HG03103 (cell line): ENCODE measurements at regions not wholly inside any gene's neighbourhood (a gene's known extent, or its start where the extent isn't known, plus 50 kb on each side); places are given as distances from the start of the nearest gene placed in this dataset.

ENCODE experiments used
- ATAC-seq: cut with Tn5 transposase; IDR thresholded peaks from one replicate; pipeline ENCODE4 v1.9.1; 2021; ENCODE audit warnings: low read depth; ENCODE audit not compliant: unreplicated experiment

DNA sequence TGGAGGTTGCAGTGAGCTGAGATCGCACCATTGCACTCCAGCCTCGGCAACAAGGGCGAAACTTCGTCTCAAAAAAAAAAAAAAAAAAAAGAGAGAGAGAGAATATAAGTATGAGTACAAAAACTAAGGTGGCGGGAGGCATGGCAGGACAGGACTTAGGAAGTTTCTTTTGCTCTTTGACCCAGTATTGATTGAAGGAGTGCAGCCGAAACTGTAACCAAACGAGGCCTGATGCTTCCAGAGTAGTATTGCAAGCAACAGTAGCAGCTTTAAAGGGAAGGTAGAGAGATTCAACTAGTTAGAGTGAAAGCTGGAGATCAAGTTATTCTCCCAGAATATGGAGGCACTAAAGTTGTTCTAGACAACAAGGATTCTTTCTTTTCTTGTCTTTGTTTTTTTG is 99.2 kb upstream of the CASZ1 start:
- ATAC-seq: no peak

DNA sequence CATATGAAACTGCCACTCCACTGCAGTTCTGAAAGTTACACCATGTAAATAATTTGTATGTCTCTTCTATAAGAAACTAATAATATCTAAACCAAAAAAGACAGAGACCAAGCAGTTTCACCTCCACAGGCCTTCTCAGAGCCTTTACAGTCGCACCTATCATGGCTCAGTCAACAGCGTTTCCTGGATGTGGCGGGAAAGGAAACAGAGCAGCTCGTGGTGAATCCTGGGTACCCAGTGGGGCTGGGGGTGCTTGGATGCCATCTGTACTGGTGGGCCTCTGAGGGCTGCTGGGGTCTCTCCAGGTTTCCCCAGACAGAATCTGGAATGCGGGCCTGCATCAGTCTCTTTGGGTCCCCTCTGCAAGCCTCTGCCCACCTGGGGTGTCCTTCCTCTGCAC is 100.2 kb upstream of the CASZ1 start:
- ATAC-seq: no peak

GRCh38 chr1:10897321-10897980 is 101.0 kb upstream of the CASZ1 start:
- ATAC-seq: no peak

GRCh38 chr1:10897981-10898728 is 101.7 kb upstream of the CASZ1 start:
- no peak for ATAC-seq

DNA sequence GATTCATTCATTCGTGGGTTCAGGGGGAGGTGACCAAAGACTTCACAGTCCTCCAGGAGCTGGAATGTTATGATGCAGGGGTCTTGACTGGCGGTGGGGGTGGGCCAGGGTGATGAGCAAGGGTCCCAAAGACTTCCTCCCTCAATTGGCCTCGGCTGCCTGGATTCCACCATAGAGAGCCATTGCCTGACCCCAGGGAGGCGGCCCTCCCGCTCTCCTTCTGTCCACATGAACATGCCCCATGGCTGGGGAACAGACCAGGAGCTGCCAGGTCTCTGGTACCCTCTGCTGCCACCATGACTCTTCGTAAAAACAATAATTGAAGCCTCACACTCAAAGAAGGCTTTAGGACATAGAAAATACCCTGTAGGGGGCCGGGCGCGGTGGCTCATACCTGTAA is 102.5 kb upstream of the CASZ1 start:
- no peak for ATAC-seq

DNA sequence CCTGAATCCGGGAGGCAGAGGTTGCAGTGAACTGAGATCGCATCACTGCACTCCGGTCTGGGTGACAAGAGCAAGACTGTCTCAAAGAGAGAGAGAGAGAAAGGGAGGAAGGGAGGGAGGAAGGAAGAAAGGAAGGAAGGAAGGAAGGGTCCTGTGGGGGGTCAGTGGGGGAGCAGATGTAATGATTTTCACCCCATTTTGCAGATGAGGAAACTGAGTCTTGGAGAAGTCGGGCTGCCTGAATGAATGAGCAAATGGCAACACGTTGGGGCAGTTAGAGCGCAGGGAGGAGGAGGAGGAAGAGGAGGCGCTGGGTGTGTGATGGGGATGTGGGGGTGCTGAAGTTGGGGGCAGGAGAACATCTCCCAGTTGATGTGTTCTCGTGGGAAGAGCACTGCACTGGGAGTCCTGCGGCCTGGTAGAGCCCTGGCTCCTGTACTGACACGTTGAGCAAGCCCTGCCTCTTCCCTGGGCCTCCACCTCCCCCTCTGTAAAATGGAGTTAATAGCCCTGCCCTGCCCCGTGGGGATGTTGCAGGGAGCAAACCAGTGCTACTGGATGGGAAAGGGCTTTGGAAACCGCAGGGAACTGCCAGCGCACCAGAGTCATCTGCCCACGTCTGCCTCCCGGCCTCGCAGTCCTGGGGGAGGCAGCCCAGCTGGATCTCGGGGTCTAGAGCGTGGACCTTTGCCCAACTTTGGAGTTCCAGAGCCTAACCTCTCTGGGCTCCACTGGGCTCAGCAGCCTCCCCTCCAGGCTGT is 103.2 kb upstream of the CASZ1 start:
- no peak for ATAC-seq

GRCh38 chr1:10900251-10900651 is 103.8 kb upstream of the CASZ1 start:
- no peak for ATAC-seq

DNA sequence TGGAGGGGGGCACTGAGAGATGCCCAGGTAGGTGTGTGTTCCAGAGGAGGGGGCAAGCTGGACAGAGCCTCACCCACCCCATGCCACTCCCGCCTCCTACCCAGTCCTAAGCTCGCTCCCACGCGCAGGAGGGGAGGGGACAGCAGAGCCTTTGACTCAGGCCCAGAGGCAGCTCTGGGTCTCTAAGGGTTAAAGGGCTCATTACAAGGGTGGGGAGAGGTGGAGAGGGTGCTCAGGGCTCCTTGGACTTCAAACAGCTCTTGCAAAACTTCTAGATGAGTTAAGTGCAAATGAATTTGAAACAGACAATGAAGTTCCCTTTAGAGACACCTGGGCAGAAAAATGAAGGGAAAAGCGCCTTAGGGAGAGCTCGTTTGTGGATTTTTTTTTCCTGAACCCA is 104.2 kb upstream of the CASZ1 start:
- ATAC-seq: no peak

GRCh38 chr1:10901091-10901890 is 104.8 kb upstream of the CASZ1 start:
- no peak for ATAC-seq

- ATAC-seq: no peak
Measured at GRCh38 chr1:10901891-10902805, 105.7 kb upstream of the CASZ1 start.

DNA sequence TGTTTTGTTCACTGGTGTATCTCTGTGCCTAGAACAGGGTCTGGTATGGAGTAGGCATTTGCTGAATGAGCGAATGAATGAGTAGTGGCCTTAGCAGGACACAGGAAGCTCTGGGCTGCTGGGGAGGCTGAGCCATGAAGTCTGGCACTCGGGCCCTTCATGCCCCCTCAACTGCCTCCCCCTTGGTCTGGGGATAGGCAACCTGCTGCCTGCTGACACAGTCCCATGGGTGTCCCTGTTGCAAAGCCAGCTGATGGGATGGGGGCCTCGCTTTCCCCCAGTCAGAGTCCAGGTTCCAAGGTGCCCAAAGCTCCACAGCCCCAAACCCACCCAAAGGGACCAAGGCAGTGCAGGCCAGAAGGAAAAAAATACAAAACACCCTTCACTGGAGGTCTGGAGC is 107.0 kb upstream of the CASZ1 start:
- ATAC-seq: no peak

GRCh38 chr1:10903821-10904220 is 107.4 kb upstream of the CASZ1 start:
- ATAC-seq: no peak

GRCh38 chr1:10904396-10905358 is 107.8 kb upstream of the TARDBP start:
- no peak for ATAC-seq

DNA sequence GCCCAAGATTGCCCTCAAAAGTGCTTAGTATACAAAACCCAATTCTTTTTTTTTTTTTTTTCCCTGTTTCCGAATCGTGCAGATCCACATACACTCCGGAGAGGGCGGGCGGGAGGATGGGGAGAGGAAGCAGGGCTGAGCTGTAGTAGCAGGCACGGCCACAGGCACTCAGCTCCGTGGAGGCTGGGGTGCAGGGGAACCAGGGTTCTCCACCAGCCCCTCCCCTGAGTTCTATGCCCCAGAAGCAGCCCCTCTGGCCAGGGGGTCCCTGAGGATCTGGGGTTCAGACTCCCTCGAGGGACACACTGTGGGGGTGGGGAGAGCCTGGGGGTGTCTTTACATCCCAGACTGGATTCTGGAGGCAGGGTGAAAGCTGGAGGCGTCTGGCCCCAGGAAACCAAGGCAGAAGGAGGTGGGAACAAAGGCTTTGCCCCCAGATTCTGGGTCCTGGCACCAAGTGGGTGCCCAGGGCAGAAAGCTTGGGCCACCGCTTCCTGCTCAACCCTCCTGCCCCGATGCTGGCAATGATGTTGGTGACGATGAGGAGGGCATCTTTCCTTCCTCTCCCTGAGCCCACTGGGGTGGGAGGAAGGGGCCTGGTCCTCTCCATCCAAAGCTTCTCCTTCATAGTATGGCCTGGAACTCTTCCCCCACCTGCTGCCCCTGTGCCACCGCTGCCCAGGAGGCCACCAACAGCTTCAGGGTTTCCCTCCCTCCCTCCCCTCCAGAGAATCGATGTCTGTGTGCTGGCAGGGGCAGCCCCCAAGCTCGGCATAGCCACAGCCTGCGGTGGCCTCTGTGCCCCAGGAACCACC is 106.4 kb upstream of the TARDBP start:
- ATAC-seq: no peak

DNA sequence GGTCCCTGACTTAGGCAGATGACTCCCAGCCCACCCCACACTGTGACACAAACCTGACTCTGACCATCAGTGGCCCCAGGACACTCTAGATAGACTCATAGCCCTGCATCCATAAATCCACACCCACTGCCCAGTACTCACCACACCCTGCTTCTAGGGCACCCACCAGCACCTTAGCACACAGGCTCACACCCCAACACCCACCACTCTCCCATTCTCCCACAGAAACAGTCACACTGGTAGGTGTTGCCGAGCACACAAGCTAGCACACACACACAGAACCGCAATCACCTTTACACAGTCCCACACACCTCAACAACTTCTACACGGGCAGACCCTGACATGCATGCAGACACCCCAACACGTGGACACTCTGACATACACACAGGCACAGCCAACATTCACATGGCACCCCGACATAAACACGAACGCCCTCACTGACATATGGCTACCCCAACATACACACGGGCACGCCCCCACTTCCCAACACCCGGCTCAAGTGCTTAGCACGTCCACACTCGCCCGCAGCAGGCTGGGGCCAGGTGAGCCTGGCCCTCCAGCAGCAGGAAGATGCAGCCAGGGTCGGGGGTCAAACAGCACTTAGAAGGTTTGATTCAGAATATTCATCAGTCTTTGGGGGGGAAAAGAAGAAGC is 105.5 kb upstream of the TARDBP start:
- ATAC-seq: no peak

DNA sequence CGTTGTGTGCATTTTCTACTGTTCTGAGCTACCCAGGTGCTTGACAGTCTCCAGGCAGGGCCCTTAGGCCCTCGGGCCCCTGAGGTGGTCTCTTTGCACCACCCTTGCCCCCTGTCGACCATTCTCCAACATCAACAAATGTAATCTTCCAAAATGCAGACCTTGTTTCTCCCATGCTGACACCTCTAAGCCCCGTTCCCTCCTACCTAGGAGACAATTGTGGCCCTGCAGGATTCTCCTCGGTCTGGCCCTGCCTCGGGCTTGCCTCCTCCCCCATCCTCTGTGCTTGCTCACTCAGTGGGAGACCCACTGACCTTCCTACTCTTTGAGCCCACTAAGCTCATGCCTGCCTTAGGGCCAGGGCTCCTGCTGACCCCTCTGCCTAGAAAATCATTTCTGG is 104.2 kb upstream of the TARDBP start:
- no peak for ATAC-seq
